Activated B cell treated with CpG ODN at 0.5 μM for 24 hours (primary cell): ENCODE measurements at regions not wholly inside any gene's neighbourhood (a gene's known extent, or its start where the extent isn't known, plus 50 kb on each side); places are given as distances from the start of the nearest gene placed in this dataset.

Experiments
- ATAC-seq: fragments of 200-7000 bp; cut with Tn5 transposase; one replicate; pipeline ENCODE4 v1.10.0; 2021; ENCODE audit warnings: low read depth, mild to moderate bottlenecking, moderate library complexity
- CTCF ChIA-PET: fragments of 350-600 bp; sonication (Branson Sonifier 250); formaldehyde crosslinking; loops from one replicate; lab custom pipeline; 2021; ENCODE audit warnings: antibody characterized with exemption; lab: Charles Lee
- POLR2A ChIA-PET: fragments of 350-600 bp; sonication (Branson Sonifier 250); formaldehyde crosslinking; loops from one replicate; lab custom pipeline; 2021; ENCODE audit warnings: antibody characterized with exemption; lab: Charles Lee
- DNase-seq: peaks from one replicate; pipeline ENCODE4 v3.0.0; 2022
- H3K27ac Mint-ChIP-seq: one replicate; pipeline ENCODE4 v1.8.0; 2020; ENCODE audit warnings: mixed read lengths
- H3K27me3 Mint-ChIP-seq: one replicate; pipeline ENCODE4 v1.8.0; 2021; ENCODE audit warnings: mixed read lengths
- H3K36me3 Mint-ChIP-seq: one replicate; pipeline ENCODE4 v1.8.0; 2021; ENCODE audit warnings: low read depth, mixed read lengths
- H3K4me1 Mint-ChIP-seq: one replicate; pipeline ENCODE4 v1.8.0; 2021; ENCODE audit warnings: mixed read lengths
- H3K4me3 Mint-ChIP-seq: one replicate; pipeline ENCODE4 v1.8.0; 2020; ENCODE audit warnings: mild to moderate bottlenecking, mixed read lengths
- H3K9me3 Mint-ChIP-seq: one replicate; pipeline ENCODE4 v1.8.0; 2020; ENCODE audit warnings: mixed read lengths
- CTCF ChIP-seq: fragments of 200-600 bp; IDR thresholded peaks from one replicate; pipeline ENCODE4 v1.8.0; 2022; ENCODE audit warnings: antibody characterized with exemption, mild to moderate bottlenecking
- intact Hi-C: fragments of 100-400 bp; cut with micrococcal nuclease; formaldehyde crosslinking; loops from one replicate; pipeline ENCODE4 v1.15.1; 2024

- intact Hi-C loops, result no loop called here
Observed at GRCh38 chr11:109140426-109140825, 281.6 kb upstream of the C11orf87 start.

DNA sequence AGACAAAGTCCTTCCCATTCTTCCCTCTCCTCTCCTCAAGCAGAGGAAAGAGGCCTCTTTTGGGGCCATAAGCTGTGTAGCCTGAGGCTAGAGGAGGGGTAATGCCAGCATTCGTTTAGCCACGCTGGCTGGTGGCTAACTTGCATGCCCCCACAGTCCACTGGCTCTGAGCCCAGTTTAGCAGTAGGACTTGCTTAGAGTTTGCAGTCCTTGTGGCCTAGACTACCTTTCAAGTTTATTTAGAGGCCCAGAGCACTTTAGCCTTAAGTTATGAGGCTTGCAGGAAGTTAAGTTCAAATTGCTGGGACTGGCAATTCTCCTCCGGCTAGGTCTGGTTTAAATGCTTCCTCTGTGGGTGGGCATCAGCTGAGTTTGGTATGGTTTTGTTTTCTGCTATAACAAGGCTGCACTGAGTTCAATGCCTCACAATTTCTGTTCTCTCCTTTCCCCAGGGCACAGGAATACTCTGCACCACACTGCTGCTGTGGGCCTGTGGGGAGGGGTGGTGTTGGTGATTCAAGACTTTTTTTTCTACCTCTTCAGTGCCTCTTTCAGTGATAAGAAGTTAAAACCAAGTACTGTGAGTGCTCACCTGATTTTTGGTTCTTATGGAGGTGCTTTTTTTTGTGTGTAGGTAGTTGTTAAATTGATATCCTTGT lies 281.0 kb upstream of the C11orf87 start:
- H3K4me1 Mint-ChIP-seq, result no peaks in the 10 kb centered on the region
- no peak overlapping the region for H3K27ac Mint-ChIP-seq

More at GRCh38 chr11:109140426-109140825, 281.6 kb upstream of the C11orf87 start:
- Mint-ChIP-seq H3K27me3 (no peaks in the 10 kb centered on the region), H3K27ac (no peak overlapping the region), H3K36me3 (no peaks in the 10 kb centered on the region), H3K4me3 (no peak overlapping the region), H3K9me3 (peaks cover 6% of the 10 kb centered on the region), H3K4me1 (no peaks in the 10 kb centered on the region)
- POLR2A ChIA-PET, result no interaction called here
- no peak for TF ChIP-seq CTCF
- CTCF ChIA-PET, result no interaction called here
- no peak for ATAC-seq
- DNase-seq, result no peak

DNA sequence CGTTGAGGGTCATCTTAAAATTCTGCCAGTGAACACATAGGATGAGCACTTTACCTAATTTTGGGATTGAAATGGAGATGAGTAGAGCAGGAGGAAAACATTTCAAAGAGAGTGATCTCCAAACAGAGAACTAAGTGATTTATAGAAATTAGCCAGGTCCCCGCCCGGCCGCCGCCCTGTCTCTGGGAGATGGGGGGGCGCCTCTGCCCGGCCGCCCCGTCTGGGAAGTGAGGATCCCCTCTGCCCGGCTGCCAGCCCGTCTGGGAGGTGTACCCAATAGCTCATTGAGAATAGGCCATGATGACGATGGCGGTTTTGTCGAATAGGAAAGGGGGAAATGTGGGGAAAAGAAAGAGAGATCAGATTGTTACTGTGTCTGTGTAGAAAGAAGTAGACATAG lies 276.7 kb upstream of the C11orf87 start:
- intact Hi-C loops, result no loop called here
- ATAC-seq, result no peak
- Mint-ChIP-seq H3K27ac (no peak overlapping the region), H3K4me3 (no peak overlapping the region), H3K27me3 (no peaks in the 10 kb centered on the region), H3K9me3 (no peaks in the 10 kb centered on the region), H3K4me1 (no peaks in the 10 kb centered on the region), H3K36me3 (no peaks in the 10 kb centered on the region)
- TF ChIP-seq CTCF, result no peak
- CTCF ChIA-PET, result no interaction called here
- POLR2A ChIA-PET, result no interaction called here
- DNase-seq, result no peak

More for the DNA sequence above, 281.0 kb upstream of the C11orf87 start:
- no peaks in the 10 kb centered on the region for H3K36me3 Mint-ChIP-seq
- DNase-seq (no peak), ATAC-seq (no peak)
- H3K9me3 Mint-ChIP-seq, result peaks cover 2% of the 10 kb centered on the region
- ChIA-PET POLR2A (no interaction called here), CTCF (no interaction called here)
- no peak for TF ChIP-seq CTCF
- intact Hi-C loops, result no loop called here
- H3K27me3 Mint-ChIP-seq, result no peaks in the 10 kb centered on the region
- H3K4me3 Mint-ChIP-seq, result no peak overlapping the region

DNA sequence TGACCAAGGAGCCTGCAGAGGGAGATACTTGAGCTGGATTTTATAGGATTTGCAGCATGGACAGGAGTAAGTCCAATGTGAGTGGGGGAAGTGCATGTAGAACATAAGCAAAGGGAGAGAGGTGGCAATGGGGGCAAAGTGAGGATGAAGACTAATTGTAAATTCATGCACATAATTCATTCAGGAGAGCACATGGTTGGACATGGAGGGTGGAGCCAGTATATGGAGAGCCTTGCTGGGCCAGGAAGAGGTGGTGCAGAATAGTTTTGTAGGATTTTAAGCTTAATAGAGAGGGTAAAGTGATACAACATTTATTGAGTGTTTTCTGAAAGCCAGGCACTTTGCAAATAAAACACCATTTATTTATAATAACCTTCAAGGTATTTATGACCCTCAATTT lies 274.3 kb upstream of the C11orf87 start:
- ChIA-PET CTCF (no interaction called here), POLR2A (no interaction called here)
- H3K4me3 Mint-ChIP-seq, result no peak overlapping the region
- H3K9me3 Mint-ChIP-seq, result peaks cover 6% of the 10 kb centered on the region
- H3K4me1 Mint-ChIP-seq, result no peaks in the 10 kb centered on the region
- no peaks in the 10 kb centered on the region for H3K36me3 Mint-ChIP-seq
- H3K27me3 Mint-ChIP-seq, result no peaks in the 10 kb centered on the region
- DNase-seq (no peak), ATAC-seq (no peak)
- no peak for TF ChIP-seq CTCF
- no peak overlapping the region for H3K27ac Mint-ChIP-seq
- intact Hi-C loops, result no loop called here

DNA sequence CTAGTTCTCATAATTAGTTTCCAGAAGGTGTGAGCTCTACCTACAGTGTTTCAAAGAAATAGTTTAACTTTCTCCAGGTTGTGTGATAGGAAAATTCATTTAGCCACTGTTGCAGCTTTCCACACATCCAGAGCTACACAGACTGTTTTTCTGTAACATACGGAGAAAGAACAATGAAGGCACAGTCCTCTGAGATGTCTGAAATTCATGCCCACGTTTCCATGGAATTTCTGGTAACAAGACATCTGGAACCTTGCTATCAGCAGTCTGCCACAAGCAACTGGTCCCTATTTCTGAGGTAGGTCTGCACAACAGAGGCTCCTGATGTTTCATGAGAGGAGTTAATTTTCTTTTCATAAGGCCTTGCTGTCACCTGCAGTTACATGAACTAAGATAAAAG lies 273.3 kb upstream of the C11orf87 start:
- ChIA-PET CTCF (no interaction called here), POLR2A (no interaction called here)
- intact Hi-C loops, result no loop called here
- no peaks in the 10 kb centered on the region for H3K4me1 Mint-ChIP-seq
- no peak for ATAC-seq
- peaks cover 6% of the 10 kb centered on the region for H3K9me3 Mint-ChIP-seq
- TF ChIP-seq CTCF, result no peak
- no peaks in the 10 kb centered on the region for H3K36me3 Mint-ChIP-seq
- H3K27me3 Mint-ChIP-seq, result no peaks in the 10 kb centered on the region
- no peak for DNase-seq
- no peak overlapping the region for H3K4me3 Mint-ChIP-seq
- no peak overlapping the region for H3K27ac Mint-ChIP-seq
